A673 (cell line): ENCODE measurements at regions not wholly inside any gene's neighbourhood (a gene's known extent, or its start where the extent isn't known, plus 50 kb on each side); places are given as distances from the start of the nearest gene placed in this dataset.

Experiments
- BruUV-seq: library from RNA; stranded (reverse); fragments of 400-500 nt; replicated peaks from 2 replicates; lab custom pipeline; 2021; lab: Mats Ljungman, UMichigan
- CTCF ChIA-PET: fragments of 300-600 bp; sonication (Branson Sonifier 250); formaldehyde crosslinking; loops from one replicate; lab custom pipeline; 2022; ENCODE audit warnings: antibody characterized with exemption; lab: Charles Lee
- POLR2A ChIA-PET: fragments of 300-600 bp; sonication (Branson Sonifier 250); formaldehyde crosslinking; loops from one replicate; lab custom pipeline; 2022; ENCODE audit warnings: antibody characterized with exemption; ENCODE audit not compliant: low non-redundant PET; lab: Charles Lee
- DNase-seq: peaks from one replicate; pipeline ENCODE4 v3.0.0-alpha.2; 2015; ENCODE audit warnings: low spot score
- H3K27ac ChIP-seq: fragments of 200-600 bp; sonication (generic); 2 replicates; pipeline ENCODE4 v1.5.1; 2016; ENCODE audit warnings: mixed run types, low read depth, mild to moderate bottlenecking, mixed read lengths, antibody characterized with exemption, low read length; ENCODE audit not compliant: poor library complexity, severe bottlenecking
- H3K27me3 ChIP-seq: fragments of 200-600 bp; sonication (generic); replicated peaks from 2 replicates; pipeline ENCODE4 v1.6.1; 2017; ENCODE audit warnings: mixed run types, low read depth, mild to moderate bottlenecking, mixed read lengths, antibody characterized with exemption, low read length; ENCODE audit not compliant: insufficient read depth, poor library complexity
- H3K36me3 ChIP-seq: fragments of 200-600 bp; sonication (generic); 2 replicates; pipeline ENCODE4 v1.6.1; 2016; ENCODE audit warnings: mixed run types, mild to moderate bottlenecking, mixed read lengths, antibody characterized with exemption, low read length; ENCODE audit not compliant: insufficient read depth, poor library complexity, severe bottlenecking
- H3K4me1 ChIP-seq: fragments of 200-600 bp; sonication (generic); 2 replicates; pipeline ENCODE4 v1.6.1; 2017; ENCODE audit warnings: mixed run types, mild to moderate bottlenecking, mixed read lengths, antibody characterized with exemption, low read length; ENCODE audit not compliant: insufficient read depth, poor library complexity, severe bottlenecking
- H3K4me3 ChIP-seq: fragments of 200-600 bp; sonication (generic); 2 replicates; pipeline ENCODE4 v1.5.1; 2016; ENCODE audit warnings: low read depth, mixed run types, mild to moderate bottlenecking, mixed read lengths, low read length; ENCODE audit not compliant: poor library complexity, severe bottlenecking
- H3K9me3 ChIP-seq: fragments of 200-600 bp; sonication (generic); 2 replicates; pipeline ENCODE4 v1.6.1; 2016; ENCODE audit warnings: mixed run types, low read depth, mild to moderate bottlenecking, mixed read lengths, antibody characterized with exemption, low read length; ENCODE audit not compliant: poor library complexity, severe bottlenecking
- EZH2 ChIP-seq: fragments of 200-600 bp; sonication (generic); IDR thresholded peaks from 2 replicates; pipeline ENCODE4 v1.6.1; 2017; ENCODE audit warnings: borderline replicate concordance, low read depth, mild to moderate bottlenecking, mixed read lengths, antibody characterized with exemption, low read length; ENCODE audit not compliant: poor library complexity, severe bottlenecking
- intact Hi-C: fragments of 100-400 bp; cut with micrococcal nuclease; formaldehyde crosslinking; loops from one replicate; pipeline ENCODE4 v1.10.0; 2022; ENCODE audit not compliant: unreplicated experiment
- TF ChIP-seq, protein P1 (sequence below): fragments of 300-800, 200-600 bp; sonication (generic); conservative IDR thresholded peaks from 2 replicates; pipeline ENCODE4 v1.5.1; 2017; ENCODE audit warnings: low read depth, mild to moderate bottlenecking, antibody characterized with exemption, low read length, moderate library complexity, mixed read lengths

DNA sequence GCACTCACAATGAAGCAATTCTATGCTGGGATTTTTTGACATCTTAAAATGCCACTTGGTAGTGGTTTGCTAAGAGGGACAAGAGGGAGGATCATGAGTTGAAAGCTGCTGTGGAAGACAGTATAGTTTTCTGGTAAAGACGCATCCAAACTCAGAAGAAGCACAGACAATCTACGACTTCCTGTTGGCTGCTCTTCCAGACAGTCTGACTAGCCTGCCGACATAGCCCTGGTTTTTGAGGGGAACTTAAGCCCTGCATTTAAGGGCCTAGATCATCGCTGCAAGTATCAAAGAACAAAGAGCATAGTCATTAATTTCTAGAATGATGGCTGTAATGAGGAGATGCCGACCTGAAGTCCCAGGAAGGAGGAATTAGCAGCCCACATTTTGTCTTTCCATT lies 99.9 kb upstream of the IKZF1 start:
- BruUV-seq = no TSS peak
- ChIA-PET CTCF (no interaction called here), POLR2A (no interaction called here)
- intact Hi-C loops = no loop called here
- Histone ChIP-seq H3K27ac (no peak overlapping the region), H3K9me3 (no peaks in the 10 kb centered on the region), H3K36me3 (no peaks in the 10 kb centered on the region), H3K4me1 (no peaks in the 10 kb centered on the region), H3K4me3 (no peak overlapping the region), H3K27me3 (no peaks in the 10 kb centered on the region)
- TF ChIP-seq EZH2 = no peak
- TF ChIP-seq, protein P1, sequence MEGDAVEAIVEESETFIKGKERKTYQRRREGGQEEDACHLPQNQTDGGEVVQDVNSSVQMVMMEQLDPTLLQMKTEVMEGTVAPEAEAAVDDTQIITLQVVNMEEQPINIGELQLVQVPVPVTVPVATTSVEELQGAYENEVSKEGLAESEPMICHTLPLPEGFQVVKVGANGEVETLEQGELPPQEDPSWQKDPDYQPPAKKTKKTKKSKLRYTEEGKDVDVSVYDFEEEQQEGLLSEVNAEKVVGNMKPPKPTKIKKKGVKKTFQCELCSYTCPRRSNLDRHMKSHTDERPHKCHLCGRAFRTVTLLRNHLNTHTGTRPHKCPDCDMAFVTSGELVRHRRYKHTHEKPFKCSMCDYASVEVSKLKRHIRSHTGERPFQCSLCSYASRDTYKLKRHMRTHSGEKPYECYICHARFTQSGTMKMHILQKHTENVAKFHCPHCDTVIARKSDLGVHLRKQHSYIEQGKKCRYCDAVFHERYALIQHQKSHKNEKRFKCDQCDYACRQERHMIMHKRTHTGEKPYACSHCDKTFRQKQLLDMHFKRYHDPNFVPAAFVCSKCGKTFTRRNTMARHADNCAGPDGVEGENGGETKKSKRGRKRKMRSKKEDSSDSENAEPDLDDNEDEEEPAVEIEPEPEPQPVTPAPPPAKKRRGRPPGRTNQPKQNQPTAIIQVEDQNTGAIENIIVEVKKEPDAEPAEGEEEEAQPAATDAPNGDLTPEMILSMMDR = no peak
- peak; percentile 17 for DNase-seq

GRCh38 chr7:50203521-50203920 lies 101.0 kb upstream of the IKZF1 start:
- no peak for DNase-seq
- TF ChIP-seq, protein P1 = no peak
- H3K27ac ChIP-seq = no peak overlapping the region
- H3K9me3 ChIP-seq = no peaks in the 10 kb centered on the region
- no peaks in the 10 kb centered on the region for H3K4me1 ChIP-seq
- H3K27me3 ChIP-seq = no peaks in the 10 kb centered on the region
- no peak overlapping the region for H3K4me3 ChIP-seq
- no peaks in the 10 kb centered on the region for H3K36me3 ChIP-seq
- ChIA-PET POLR2A (no interaction called here), CTCF (no interaction called here)
- BruUV-seq = no TSS peak
- intact Hi-C loops = no loop called here

DNA sequence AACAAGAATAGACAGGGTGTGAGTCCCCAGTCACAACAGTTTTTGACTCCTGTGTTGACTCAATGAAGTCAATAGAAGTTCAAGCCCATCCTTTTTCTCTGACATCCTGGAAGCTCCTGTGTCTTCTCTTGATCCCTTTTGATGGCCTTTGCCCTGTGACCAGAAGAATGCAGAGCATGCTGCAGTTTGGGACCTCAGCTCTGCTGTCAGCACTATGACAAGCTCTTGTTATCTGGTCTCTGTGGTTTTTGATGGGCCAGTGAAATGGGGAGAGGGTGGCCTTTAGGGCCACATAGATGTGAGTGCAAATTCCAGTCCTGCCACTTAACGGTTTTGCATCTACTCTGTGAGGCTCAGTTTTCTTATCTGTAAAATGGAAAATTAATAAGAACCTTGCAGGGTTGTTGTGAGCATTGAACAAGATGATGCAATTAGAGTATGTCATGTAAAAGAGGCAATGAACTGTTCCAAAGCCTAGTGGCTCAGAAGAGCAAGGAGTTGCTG lies 102.4 kb upstream of the IKZF1 start:
- Histone ChIP-seq H3K4me1 (no peaks in the 10 kb centered on the region), H3K9me3 (no peaks in the 10 kb centered on the region), H3K27ac (no peak overlapping the region), H3K27me3 (no peaks in the 10 kb centered on the region), H3K36me3 (no peaks in the 10 kb centered on the region), H3K4me3 (no peak overlapping the region)
- no TSS peak for BruUV-seq
- DNase-seq = no peak
- TF ChIP-seq, protein P1 = no peak
- POLR2A ChIA-PET = no interaction called here
- CTCF ChIA-PET = no interaction called here
- intact Hi-C loops = no loop called here
